HG03095 (cell line): ENCODE measurements at regions not wholly inside any gene's neighbourhood (a gene's known extent, or its start where the extent isn't known, plus 50 kb on each side); places are given as distances from the start of the nearest gene placed in this dataset.

Experiments
- ATAC-seq: cut with Tn5 transposase; IDR thresholded peaks from one replicate; pipeline ENCODE4 v1.9.1; 2021; ENCODE audit warnings: moderate library complexity; ENCODE audit not compliant: unreplicated experiment

DNA sequence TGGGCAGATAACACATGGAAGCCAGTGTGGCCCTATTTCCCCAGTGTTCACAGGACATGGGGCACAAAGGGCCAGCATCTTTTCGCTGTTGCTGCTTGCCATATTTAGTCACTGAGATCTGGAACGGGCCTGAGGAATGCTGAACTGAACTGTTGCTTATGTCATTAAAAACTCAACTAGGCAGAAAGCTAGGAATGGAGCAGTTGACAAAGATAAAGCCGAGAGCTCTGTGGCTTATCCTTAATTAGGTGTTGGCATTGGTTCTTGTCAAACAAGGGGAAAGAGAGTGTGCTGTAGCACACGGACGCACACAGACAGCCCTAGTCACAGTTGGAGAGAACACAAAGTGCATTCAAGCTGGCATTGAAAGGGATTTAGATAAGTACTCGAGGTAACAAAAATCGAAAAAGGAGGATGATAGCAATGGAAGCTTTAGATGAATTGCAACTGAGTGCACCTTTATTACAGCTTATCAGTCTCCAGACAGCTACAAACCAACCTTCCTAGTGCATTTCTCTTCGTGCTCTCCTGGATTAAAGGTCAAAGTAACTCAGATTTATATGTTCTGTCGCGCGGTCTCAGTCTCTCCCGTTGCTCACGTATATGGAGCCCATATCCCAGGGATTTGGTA, 450.2 kb upstream of the ZNF608 start:
- no peak for ATAC-seq

DNA sequence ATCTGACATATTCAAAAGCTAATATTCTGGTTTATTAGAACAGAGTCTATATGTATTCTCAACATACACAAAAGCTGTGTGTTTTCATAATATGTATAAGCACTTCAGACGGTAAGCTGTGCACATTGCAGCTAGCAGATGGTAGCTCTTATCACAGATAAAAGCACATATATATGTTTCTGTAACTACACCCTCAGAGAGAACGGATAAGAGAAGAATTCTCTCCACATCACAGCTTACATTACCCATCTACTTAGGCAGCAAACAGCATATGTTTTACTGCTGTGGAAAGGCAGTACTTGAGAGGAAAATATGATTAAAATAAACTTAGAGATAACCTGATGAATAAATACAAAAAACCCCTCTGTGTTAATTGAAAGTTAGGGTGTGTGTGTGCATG, 450.9 kb upstream of the ZNF608 start:
- no peak for ATAC-seq

DNA sequence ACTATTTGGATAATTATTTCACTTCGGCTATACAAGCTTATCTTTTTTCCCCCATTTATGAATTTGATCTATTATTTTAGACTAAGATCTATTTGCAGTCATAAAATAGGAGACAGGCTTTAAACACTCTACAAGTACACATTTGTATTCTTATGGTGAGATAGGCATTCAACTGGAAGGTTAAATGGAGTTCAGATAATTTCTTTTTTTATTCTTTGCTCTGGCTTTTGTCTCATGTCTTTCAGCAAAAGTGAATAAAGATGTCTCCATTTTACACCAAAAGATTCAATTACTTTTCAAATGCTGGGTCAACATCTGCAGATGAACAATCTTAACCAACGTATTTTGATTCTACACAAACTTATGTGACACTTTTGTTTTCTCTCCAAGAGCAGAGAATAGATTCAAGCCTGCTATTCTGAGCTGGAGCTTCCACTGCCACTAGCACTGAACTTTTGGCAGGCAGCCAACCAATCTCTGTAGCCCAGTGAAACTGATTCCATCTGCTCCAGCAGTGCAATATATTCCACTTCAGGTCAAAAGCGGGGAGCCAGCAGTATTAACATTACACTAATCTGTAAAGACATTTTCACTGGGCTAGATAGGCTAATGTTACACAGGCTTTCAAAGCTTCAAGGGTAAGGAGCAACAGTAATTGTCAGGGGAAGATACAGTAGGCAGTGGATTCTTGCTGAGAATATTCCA, 452.0 kb upstream of the ZNF608 start:
- ATAC-seq: no peak

DNA sequence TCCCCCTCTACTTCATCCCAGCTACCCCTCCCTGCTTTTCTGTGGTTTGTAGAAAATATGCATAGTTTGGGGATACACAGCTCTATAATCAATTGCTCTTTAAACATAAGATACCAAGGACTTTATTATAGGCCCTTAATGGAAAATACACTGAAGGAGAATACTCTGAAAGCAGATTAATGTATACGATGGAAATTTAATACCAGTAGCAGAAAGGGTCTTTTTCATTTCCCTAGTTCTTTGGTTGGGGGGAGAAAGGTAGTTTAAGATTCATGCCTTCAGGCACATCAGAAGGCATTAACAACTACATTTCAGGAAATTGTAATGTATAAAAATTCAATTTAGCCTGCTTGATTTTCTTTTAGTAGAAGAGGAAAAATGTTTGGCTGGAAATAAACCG, 452.9 kb upstream of the ZNF608 start:
- ATAC-seq: no peak

DNA sequence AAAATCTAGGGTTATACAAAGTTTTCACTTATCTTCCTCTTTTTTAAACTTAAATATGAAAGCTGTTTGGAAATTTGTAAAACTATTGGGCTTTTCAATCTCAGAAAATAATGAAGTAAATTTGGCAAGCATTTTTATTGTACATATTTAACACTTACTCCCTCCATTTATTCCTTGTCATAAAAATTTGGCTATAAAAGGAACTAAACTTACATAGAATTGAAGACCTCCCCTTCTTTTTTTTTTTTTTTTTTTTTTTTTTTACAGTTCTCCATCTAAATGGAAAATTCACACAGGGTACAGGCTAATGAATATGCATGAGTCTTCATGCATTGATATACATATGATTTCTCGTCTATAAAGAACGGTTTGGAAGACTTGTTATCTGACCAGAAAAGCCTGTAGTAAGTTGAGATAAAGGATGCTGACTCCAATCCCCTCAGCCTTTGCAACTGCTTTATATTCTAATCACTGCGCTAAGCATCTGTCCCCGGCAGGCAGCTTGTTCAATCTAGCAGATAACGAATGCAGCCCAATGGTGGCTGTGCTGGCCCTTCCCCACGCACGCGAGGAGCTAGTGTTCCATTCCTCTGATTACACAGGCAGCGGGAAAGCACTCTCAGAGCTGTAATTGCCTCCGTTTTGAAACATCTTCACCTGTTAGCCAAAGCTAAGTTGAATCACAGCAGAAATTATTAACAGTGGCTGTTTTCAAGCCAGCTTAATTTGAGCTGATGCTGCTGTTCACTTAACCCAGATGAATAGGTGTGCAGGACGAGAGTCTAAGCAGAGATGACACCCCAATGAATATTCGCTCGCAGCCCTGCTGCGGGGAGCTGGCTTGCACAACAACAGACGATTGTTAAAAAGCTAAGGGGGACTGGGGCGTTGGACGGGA, 453.8 kb upstream of the ZNF608 start:
- ATAC-seq: no peak

DNA sequence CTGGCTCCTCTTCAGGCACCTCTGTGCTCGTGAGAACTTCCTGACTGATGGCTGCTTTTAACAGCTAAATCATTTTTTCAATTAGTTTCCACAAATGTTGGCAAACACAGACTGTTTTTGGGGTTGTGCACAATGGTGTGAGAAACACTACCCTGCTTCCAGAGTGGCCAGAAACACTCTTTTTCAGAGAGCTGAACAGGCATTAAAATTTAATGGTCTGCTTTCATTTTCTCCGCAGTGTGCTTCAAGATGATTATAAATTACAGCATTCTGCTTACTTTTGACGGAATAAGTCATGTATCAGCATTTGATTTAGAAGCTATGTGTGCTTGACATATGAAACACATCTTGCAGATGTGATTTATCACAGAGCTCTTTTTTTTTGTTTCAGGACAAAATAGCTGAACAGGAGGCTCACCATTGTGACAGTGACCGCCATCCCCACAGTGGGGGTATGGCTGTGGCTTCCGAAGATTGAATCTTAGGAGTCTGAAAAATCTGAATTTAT, 454.5 kb upstream of the ZNF608 start:
- ATAC-seq: no peak

DNA sequence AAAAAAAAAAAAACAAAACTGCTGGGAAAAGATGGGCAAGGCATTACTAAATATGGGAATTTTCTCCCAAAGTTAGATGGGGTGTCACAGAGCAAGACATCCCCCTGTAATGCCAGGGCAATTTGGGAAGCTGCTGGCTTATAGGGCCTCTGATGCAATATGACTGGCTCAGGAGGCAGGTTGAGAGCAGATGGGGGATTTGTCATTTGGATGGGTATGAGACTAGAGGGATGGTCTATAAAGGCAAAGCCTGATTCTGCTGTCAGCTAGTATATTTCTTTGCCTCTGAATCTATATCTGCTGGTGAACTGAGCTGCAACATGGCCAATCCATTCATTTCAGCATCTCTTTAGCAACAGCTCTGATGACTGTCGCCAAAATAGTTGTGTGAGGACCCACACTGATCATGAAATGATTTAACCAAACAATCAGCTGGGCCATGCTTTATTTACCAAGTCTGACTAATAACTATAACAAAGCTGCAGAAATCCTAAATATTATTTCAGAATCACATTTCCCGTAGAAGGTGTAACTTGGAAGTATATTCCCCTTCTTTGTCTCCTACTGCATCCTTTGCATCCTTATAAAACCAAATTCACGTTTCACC, 455.1 kb upstream of the ZNF608 start:
- no peak for ATAC-seq

DNA sequence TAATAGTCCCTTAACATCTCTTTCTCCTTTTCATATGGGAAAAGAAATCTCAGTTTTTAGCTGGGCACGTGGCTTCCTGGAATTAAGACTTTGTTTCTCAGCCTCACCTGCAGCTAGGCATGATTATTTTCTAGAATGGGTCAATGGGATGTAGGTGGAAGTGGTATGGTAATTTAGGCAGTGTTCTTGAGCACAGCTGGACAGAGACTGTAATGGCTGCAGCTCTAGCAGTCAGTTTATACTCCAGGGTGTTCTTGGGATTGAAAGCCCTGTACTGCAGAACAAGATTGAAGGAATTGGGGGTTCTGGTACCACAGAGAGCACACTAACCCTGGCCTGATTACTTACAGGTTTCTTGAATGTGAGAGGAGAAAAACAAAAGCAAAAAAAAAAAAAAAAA, 455.9 kb upstream of the ZNF608 start:
- ATAC-seq: no peak

DNA sequence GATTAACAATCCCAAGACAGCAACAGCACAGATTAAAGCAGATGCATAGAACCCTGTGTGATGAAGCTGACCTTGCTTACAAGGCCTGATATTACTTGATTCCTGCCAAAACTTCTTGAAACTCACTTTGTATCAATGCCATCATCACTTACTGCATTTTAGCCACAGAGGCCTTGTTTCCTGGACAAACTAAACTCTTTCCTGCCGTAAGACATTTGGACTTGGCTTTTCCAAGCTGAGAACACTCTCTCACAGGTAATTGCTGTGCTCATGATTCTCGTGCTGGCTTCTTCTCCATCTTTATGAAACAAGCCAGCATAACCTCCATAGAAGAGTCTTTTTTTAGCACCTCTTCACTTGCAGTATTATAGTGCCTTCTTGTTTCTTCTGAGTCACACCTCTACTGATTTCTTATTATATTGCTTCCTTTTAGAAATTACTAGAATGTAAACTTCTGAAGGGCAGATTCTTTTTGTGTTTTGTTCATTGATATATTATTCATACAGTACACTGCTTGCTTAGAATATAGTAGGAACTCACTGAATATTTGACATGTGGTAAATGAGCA, 456.5 kb upstream of the ZNF608 start:
- ATAC-seq: no peak

DNA sequence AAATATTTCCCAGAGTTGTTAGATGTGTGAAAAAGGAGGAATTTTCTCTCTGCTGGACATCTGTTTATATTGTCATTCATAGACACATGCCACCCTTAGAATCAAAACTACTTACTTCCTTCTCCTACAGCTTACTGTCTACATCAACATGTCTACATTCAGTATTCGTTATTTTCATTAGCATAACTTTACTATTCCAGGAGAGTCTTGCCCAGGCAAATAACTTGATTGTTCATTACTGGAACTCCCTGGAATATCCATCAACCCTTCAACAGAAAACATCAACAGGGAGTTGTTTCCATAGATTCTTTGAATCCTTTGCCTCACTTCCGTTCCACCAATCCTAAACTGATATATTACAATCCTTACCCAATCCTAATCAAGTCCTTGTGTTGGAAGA, 457.5 kb upstream of the ZNF608 start:
- ATAC-seq: no peak

DNA sequence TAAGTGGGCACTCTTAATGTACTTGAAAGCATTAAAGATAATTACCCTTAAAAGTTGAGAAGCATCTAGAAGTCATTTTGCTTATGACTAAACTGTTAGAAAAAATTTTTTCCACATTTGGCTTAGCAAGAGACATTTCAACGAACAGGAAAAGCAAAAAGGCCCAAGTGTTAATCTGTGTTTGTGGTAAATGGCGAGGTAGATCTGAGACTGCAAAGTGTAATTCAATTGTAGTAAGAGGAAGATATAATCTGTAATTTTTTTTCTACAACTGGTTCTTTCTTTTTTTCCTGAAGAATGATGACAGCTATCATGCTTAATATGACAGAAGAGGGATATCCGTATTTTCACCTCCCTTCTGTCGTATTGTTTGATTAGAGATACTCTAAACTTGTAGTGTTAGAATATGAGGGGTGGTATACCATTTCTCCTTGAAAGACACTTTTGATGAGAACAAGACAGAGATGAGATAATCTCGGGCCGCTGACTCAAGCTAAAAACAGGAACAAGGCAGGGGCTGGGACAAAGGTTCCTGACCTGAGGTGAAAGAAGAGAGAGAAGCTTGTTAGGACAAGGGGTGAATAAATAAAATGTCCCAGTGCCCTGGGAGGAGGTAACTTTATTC, 459.3 kb upstream of the ZNF608 start:
- ATAC-seq: no peak

DNA sequence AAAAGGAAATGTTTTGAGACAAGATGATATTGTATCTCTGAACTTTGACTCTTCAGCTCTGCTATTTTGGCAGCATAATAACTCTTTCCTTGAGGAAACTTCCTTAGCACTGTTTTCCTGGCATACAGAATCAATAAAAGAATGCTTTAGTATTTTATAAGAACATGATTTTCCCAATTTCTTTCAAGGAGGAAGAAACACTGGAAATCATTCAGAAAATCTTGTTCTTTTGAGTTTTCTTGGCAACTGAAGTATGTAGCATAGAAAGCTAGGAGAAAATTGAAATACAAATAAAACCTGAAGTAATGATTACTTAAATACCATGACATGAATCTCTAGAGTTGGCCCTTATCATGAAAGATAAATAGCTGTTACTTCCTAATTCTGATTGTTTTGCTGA, 461.4 kb upstream of the ZNF608 start:
- ATAC-seq: no peak

DNA sequence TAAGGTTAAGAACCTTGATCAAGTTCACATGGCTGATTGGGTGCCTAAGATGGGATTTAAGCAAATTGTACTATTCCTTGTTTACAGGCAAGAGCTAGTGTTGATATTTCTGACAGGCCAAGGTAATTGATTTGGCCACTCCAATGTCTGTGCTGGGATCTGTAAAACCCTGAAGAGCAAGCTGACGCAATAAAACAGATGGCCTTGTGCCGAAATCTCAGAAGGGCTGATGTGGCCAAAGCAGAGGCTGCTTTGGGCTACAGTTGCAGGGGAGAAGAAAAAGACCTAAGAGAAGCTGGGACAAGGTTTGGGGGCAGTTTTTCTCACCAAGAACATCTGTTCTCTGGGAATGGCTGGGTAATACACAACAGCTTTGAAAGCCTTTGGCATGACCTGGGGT, 463.2 kb upstream of the ZNF608 start:
- ATAC-seq: no peak

DNA sequence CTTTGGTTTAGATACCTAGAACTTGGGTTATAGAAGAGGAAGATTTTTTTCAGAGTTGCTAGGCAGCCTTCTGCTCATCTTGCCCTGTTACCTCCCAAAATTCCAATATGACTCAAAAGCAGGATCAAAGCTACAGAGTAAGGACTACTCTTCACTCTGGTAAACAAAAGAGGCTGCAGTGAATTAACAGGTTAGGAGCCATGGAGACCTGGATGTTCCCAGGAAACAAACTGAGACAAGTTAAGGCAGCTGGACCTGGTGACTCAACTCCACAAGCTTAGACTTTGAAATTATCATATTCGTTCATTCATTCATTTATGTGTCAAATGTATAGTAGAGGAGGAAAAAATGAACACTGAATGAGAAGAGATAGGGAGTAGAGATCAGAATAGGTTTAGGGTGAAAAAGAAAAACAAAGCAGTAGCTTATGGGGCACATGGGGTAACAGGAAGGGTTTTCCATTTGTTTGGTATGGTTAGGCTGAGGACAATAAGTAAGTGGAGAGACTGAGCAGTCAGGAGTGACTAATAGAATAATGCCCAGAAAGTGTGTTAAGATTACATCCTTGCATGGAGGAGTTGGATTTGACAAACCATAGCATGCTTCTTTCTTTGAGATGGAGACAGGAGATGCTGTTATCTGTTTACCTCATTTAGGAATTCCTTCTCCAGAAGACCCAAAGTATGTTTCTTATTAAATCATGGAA, 464.0 kb upstream of the ZNF608 start:
- no peak for ATAC-seq

DNA sequence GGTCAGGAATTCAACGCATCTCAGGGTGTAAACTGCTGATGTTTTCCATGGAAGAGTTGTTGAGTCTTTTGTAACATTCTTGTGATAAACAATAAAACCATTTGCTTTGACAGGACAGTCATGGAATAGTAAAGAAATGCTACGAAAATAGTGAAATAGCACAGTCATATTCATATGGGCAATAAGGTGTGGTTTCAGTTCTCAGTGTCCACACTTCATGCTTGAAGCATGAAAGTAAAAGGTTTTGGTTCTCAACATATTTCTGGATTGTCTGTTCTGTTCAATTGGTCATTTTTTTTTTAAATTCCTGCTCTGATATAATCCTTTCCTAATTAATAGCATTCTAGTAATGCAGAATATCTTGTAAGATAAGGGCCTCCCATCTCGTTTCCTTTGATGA, 467.6 kb upstream of the ZNF608 start:
- no peak for ATAC-seq

DNA sequence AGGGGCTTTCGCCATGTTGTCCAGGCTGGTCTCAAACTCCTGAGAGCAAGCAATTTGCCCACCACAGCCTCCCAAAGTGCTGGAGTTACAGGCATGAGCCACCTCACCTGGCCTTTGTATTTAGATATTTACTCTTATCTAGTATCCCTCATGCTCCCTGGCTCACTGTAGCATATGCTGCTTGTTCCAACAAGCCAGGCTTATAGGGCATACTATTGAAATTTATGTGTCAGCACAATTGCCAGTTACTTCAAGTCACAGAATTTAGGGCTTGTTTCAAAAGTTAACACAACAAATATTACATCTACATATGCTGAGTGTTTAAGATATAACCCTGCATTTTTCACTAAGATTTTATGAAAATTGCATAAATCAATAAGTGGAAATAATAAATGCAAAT, 469.2 kb upstream of the ZNF608 start:
- ATAC-seq: no peak

DNA sequence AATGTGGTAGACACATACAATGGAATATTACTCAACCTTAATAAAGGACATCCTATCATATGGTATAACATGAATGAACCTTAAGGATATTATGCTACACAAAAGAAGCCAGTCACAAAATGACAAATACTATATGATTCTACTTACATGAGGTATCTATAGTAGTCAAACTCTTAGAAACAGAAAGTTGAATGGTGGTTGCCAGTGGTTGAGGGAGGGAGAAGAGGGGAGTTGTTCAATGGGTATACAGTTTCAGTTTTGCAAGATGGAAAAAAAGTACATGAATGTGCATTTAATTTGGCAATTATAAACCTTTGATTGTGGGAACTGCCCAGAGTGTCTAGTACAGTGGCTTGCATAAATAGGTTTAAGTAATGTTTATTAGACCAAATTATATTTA, 473.3 kb upstream of the ZNF608 start:
- ATAC-seq: no peak

DNA sequence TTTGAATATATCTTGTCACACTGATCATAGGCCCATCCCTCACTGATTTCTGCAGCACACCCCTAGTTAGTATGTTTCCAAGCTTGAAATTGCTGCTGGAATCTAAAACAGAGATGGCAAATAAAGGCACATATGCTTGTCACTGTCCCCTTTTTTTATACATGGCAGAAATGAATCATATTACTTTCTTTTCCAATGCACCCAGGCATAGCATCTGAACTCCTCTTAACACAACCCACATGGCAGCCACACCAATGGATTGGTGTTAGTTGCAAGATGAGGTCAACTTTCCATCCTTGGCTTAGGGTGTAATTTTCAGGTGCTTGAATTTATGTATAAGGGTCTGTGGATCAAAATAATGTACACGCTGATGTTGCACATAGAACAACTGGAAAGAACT, 473.8 kb upstream of the ZNF608 start:
- no peak for ATAC-seq

DNA sequence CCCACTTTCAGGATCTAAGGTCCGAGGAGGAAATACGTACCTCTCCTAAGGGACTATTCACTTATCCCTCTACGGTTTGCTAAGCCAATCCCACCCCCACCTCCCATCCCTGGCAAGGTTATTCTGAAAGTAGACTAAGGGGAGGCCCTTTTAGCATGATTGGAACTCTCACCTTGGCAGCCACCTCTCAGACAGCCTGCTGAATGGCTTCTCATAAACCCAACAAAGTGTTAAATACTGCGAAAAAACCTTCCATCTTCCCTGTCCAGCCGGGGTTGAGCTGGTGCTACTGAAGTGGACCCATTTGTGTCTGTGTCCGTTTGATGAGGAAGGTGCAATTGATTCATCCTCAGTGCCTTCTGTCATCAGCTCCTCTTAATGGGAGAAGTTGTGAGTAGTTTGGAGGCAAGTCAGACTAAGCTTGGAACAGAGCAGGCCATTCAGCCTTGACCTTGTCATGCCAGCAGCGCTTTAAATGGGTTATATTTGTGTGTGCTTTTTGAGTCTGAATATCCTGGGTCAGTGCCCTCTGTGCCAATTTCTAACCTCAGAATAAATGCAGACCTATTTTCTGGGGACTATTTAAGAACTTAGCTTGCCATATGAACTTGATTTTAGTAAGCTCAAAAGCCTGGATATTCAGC, 476.3 kb upstream of the ZNF608 start:
- ATAC-seq: no peak

DNA sequence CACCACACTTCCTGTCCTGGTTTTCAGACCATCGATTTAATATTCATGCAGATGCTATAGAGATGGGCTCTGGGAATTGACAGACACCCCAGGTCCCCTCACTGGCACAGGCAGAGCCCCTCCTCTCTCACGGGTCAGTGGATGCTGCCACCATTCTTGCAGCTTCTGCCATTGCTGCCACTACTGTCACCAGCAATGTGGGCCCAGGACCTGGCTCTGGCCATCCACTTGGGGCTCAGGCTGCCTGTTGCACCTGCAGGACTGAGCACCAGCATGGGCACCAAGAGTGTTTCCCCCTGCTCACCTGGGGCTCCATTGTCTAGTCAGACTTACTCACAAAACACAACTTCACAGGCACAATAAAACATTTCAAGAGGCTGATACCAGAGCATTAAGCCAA, 479.0 kb upstream of the ZNF608 start:
- ATAC-seq: no peak
